Coronary artery (tissue), 2 donors: ENCODE measurements at regions not wholly inside any gene's neighbourhood (a gene's known extent, or its start where the extent isn't known, plus 50 kb on each side); places are given as distances from the start of the nearest gene placed in this dataset.

ENCODE experiments used
- DNase-seq: peaks from one replicate; pipeline ENCODE4 v3.0.0-alpha.2; 2017; ENCODE audit warnings: low spot score
- H3K27ac ChIP-seq, 2 donors: fragments of 200-600 bp; sonication (generic); one replicate each; pipeline ENCODE4 v1.5.1; 2016 to 2019
- H3K4me3 ChIP-seq: fragments of 200-600 bp; sonication (generic); 2 replicates; pipeline ENCODE4 v1.5.1; 2016; ENCODE audit warnings: mild to moderate bottlenecking, moderate library complexity
- TF ChIP-seq, protein P1 (sequence below): fragments of 200-600 bp; sonication (generic); IDR thresholded peaks from one replicate; pipeline ENCODE4 v1.5.1; 2019; ENCODE audit warnings: antibody characterized with exemption

DNA sequence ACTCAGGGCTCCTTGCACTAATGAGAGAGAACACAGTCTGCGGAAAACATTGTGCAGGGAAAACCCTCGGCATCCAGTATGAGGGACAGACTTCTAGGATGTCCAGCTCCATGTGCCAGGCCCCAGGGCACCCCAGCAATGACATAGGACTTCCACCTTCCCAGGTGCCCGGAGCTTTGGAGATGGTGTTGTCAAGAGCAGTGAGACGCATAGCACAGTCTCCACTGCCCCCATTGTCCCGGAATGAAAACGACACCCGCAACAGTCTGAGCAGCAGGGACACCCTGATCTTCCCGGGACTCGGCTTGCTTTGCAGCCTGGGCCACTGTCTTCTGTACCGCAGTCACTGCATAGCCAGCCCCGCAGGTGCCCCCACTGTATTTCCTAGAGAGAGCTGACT, 339.2 kb upstream of the ADARB2 start:
- DNase-seq = no peak
- Histone ChIP-seq H3K4me3 (no peak overlapping the region), H3K27ac (no peak overlapping the region)
- TF ChIP-seq, protein P1, sequence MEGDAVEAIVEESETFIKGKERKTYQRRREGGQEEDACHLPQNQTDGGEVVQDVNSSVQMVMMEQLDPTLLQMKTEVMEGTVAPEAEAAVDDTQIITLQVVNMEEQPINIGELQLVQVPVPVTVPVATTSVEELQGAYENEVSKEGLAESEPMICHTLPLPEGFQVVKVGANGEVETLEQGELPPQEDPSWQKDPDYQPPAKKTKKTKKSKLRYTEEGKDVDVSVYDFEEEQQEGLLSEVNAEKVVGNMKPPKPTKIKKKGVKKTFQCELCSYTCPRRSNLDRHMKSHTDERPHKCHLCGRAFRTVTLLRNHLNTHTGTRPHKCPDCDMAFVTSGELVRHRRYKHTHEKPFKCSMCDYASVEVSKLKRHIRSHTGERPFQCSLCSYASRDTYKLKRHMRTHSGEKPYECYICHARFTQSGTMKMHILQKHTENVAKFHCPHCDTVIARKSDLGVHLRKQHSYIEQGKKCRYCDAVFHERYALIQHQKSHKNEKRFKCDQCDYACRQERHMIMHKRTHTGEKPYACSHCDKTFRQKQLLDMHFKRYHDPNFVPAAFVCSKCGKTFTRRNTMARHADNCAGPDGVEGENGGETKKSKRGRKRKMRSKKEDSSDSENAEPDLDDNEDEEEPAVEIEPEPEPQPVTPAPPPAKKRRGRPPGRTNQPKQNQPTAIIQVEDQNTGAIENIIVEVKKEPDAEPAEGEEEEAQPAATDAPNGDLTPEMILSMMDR = no peak

DNA sequence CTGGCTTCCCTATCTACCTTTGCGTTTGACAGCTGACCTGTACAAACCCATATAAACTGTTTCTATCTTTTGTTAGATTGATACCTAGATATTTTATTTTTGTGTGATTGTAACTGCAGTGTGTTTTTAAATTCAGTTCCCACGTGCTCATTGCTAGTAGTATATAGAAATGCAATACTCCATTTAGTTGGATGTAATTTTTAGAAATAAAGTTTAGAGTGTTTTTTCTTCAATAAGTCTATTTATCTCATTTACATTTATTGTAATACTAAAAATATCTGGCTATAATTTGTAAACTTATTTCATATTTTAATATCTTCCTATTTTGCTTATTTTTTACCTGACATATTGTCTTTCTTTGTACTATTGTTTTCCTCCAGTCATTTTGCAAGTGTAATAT, 329.7 kb upstream of the ADARB2 start:
- no peak overlapping the region for H3K27ac ChIP-seq
- TF ChIP-seq, protein P1 = no peak
- no peak overlapping the region for H3K4me3 ChIP-seq
- no peak for DNase-seq

DNA sequence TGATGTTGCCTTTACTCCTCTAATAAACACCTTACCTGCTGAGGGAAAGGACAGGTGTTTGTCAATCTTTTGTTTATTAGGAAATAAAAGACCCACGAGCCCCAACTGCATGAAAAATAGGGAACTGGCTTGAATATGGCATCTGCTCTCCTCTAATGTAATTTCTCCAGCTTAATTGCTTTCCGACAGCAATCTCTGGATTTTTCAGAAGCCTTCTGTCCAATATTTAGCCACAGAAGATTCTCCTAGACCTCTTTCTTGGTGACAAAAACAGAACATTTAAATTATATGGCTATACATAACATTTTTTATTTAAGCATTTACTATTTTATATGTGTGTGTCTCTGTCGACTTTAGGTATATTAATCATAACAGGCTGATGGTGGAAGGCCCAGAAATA, 317.4 kb upstream of the ADARB2 start:
- TF ChIP-seq, protein P1 = no peak
- no peak for DNase-seq
- no peak overlapping the region for H3K27ac ChIP-seq

DNA sequence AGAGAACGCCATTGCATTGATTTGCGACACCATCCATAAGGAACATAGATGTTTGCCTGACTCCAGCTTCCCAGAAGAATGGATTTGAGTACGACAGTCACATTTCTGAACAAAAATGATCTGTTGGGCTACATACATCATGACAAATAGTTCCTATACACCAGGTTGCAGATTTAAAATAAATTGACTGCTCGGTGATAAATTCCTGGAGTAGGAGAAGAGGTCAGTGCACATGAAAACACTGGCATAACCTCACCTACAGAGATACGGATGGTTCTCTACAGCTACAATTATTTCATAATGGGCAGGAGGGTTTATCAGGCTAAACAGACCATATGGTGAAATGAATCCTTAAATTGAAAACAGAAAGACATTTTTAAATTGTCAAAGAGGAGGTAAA, 316.5 kb upstream of the ADARB2 start:
- TF ChIP-seq, protein P1 = no peak
- Histone ChIP-seq H3K27ac (no peak overlapping the region), H3K4me3 (no peak overlapping the region)
- no peak for DNase-seq

More for the DNA sequence above, 317.4 kb upstream of the ADARB2 start:
- no peak overlapping the region for H3K4me3 ChIP-seq

DNA sequence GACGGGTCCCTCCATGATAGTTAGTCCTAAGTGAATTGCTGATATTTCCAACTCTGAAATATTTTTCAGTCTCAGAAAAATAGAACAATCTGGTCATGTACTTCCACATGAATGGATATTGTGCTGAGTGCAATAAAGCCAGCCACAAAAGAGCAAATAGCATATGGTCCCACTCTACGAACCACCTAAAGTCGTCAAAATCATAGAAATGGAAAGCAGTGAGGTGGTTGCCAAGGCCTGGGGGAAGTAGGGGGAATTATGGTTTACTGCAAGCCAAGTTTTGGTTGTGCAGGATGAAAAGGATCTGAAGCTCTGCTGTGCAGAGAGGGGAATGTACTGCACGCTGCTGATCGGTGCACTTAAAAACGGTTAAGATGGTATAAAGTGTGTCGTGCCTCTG, 313.8 kb upstream of the ADARB2 start:
- no peak for DNase-seq
- Histone ChIP-seq H3K4me3 (no peak overlapping the region), H3K27ac (no peak overlapping the region)
- TF ChIP-seq, protein P1 = no peak

DNA sequence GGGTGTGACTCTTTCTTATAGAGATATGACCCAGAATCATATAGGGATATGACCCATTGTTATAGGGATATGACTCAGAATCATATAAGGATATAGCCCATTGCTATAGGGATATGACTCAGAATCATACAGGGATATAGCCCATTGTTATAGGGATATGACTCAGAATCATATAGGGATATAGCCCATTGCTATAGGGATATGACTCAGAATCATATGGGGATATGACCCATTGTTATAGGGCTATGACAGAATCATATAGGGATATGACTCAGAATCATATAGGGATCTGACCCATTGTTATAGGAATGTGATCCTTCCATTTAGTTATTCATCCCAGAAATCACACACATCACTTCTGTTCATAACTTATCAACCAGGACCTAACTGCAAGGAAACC, 312.2 kb upstream of the ADARB2 start:
- TF ChIP-seq, protein P1 = no peak
- Histone ChIP-seq H3K4me3 (no peak overlapping the region), H3K27ac (no peak overlapping the region)
- DNase-seq = no peak

DNA sequence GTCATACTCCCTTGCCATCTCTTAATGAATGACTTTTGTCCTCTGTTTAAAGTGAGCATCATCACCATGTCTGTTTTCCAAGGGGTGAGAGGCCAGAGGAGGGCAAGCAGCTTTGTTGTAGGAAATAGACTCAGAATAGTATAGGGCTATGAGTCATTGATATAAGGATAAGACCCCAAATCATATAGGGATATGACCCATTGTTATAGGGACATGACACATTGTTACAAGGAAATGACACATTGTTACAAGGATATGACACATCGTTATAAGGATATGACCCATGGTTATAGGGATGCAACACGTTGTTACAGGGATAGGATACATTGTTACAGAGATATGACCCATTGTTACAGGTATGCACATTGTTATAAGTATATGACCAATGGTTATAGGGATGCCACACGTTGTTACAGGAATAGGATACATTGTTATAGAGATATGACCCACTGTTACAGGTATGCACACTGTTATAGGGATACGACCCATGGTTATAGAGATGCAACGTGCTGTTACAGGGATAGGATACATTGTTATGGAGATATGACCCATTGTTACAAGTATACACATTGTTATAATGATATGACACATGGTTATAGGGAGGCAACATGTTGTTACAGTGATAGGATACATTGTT, 311.1 kb upstream of the ADARB2 start:
- H3K27ac ChIP-seq = no peak overlapping the region
- H3K4me3 ChIP-seq = no peak overlapping the region
- no peak for DNase-seq
- TF ChIP-seq, protein P1 = no peak
